Thymus (tissue), 11 donors: ENCODE measurements at regions not wholly inside any gene's neighbourhood (a gene's known extent, or its start where the extent isn't known, plus 50 kb on each side); places are given as distances from the start of the nearest gene placed in this dataset.

Source experiments
- DNase-seq, 9 donors: peaks; one replicate each; pipeline ENCODE4 v3.0.0-alpha.2; 2013; ENCODE audit warnings: low spot score in 9 of 9, low read depth in 6 of 9, missing footprints in 1 of 9
- H3K27ac ChIP-seq, 2 donors: one replicate each; pipeline ENCODE4 v1.5.1; 2013; ENCODE audit warnings: control low read depth in 1 of 2, low read depth in 1 of 2, low read length in 1 of 2, mild to moderate bottlenecking in 1 of 2, moderate library complexity in 1 of 2
- H3K27me3 ChIP-seq, 2 donors: one replicate each; pipeline ENCODE4 v1.5.1; 2013; ENCODE audit warnings: low read length in 1 of 2; ENCODE audit not compliant: control insufficient read depth in 2 of 2, insufficient read depth in 1 of 2
- H3K36me3 ChIP-seq, 2 donors: one replicate each; pipeline ENCODE4 v1.5.1; 2013; ENCODE audit warnings: low read length in 1 of 2, mild to moderate bottlenecking in 1 of 2, moderate library complexity in 1 of 2; ENCODE audit not compliant: control insufficient read depth in 2 of 2, insufficient read depth in 2 of 2
- H3K4me1 ChIP-seq, 2 donors: one replicate each; pipeline ENCODE4 v1.5.1; 2013; ENCODE audit warnings: low read length in 2 of 2; ENCODE audit not compliant: control insufficient read depth in 2 of 2, insufficient read depth in 2 of 2
- H3K4me3 ChIP-seq, 2 donors: one replicate each; pipeline ENCODE4 v1.5.1; 2013; ENCODE audit warnings: low read length in 2 of 2, control low read depth in 1 of 2, mild to moderate bottlenecking in 1 of 2
- H3K9me3 ChIP-seq, 2 donors: one replicate each; pipeline ENCODE4 v1.5.1; 2013; ENCODE audit warnings: low read length in 1 of 2, mild to moderate bottlenecking in 1 of 2; ENCODE audit not compliant: control insufficient read depth in 2 of 2, insufficient read depth in 1 of 2
- WGBS: extraction: QIAGEN DNeasy Blood & Tissue Kit; methylation state at CpG from one replicate; pipeline ENCODE4 v1.1.7; 2013; 5-methylcytosine and 5-hydroxymethylcytosine counted together
- donor health status: healthy.

DNA sequence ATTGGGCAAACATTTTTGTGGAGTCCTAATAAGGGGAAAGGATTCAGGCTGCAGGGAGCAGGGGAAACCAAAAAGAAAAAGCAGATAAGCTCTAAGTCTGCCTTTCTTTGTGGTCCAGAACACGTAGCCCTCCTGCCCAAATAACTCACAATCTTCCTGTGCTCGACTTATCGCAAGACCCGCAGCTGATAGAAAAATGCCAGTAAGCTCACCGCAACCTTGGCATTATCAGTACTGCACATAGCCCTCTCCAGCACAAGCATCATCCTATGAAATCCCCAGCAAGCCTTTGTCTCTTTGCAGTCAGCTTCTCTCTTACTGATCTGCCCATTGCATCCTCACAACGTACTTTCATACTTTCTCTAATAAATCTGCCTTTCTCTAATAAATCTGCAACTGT, 202.4 kb upstream of the HNRNPA3 start:
- Histone ChIP-seq H3K36me3 (no peaks in the 10 kb centered on the region), H3K27ac (no peak overlapping the region), H3K4me1 (no peaks in the 10 kb centered on the region), H3K4me3 (no peak overlapping the region), H3K27me3 (no peaks in the 10 kb centered on the region), H3K9me3 (peaks cover 0 to 3% of the 10 kb centered on the region in 2 donors)
- no peak for DNase-seq
- WGBS = 78% methylated on average over 6 of the region's 6 CpGs

DNA sequence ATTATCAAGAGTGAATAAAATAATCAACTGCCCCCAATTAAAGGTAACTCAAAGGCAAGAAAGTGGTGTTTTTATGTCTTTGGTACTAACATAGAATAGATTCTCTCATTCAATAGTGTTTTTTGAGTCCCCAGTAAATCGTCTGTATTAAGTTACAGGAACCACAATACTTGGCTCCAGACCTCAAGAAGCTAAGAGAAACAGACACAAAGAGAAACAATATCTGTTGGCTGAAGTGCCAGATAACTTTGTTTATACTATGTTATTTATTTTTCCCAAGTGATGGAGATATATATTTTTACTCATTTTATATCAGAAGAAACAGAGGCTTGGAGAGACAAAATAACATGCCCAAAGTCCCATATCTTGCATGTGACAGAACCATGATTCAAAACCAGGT, 201.7 kb upstream of the HNRNPA3 start:
- 55% methylated on average over 1 of the region's 1 CpG for WGBS

DNA sequence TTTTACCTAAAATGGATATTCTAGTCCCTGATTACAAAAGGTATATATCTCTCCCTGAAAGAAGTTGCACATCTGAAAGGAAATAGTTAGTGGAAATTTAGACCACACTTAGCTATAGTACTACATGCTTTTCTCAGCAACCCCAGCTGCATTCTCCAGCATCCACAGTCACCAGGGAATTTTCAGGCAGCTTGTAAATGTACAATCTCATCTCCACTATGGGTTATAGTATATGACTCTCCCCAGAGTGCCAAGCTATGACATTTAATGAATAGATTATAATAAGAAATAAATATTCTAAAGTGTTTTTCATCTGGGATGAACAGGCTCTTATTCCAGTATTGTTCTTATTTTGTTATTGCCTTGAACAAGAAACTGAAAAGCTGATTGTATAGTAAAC, 197.6 kb upstream of the HNRNPA3 start:
- no peak overlapping the region for H3K27ac ChIP-seq
- no peaks in the 10 kb centered on the region for H3K27me3 ChIP-seq
- DNase-seq = no peak
- no peak overlapping the region for H3K4me3 ChIP-seq
- no peaks in the 10 kb centered on the region for H3K4me1 ChIP-seq
- H3K36me3 ChIP-seq = no peaks in the 10 kb centered on the region
- no peaks in the 10 kb centered on the region for H3K9me3 ChIP-seq

More for the DNA sequence above, 201.7 kb upstream of the HNRNPA3 start:
- Histone ChIP-seq H3K27me3 (no peaks in the 10 kb centered on the region), H3K9me3 (peaks cover 0 to 3% of the 10 kb centered on the region in 2 donors), H3K4me3 (no peak overlapping the region), H3K27ac (no peak overlapping the region), H3K4me1 (no peaks in the 10 kb centered on the region), H3K36me3 (no peaks in the 10 kb centered on the region)
- DNase-seq = no peak

DNA sequence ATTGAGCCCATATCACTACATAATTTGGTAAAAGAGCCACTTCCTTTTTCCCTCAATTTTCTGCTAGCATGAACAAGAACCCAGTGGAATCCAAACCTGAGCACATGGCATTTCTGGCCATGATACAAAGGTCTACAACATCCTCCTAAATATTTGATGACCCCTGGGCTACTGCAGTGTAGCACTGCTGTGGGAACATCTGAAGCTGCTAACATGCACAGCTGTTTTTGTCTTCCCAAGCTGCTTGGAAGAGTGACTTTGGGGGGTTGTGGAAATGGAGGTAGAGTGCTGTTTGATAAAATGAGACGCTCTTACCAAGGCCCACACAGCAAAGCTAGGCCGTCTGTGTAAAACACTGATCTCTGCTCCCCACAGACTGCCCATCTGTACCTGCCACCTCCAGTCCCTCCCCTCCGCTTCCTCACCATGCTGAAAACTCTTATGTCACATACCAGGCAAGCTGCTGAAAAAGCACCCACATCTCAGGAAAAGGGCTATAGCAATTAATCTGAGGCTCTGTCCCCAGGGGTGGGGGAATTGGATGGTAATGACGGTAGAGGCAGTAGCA, 197.2 kb upstream of the HNRNPA3 start:
- Histone ChIP-seq H3K9me3 (no peaks in the 10 kb centered on the region), H3K27me3 (no peaks in the 10 kb centered on the region), H3K36me3 (no peaks in the 10 kb centered on the region), H3K4me3 (no peak overlapping the region), H3K4me1 (no peaks in the 10 kb centered on the region), H3K27ac (no peak overlapping the region)
- WGBS = 85% methylated on average over 4 of the region's 4 CpGs
- DNase-seq = no peak

DNA sequence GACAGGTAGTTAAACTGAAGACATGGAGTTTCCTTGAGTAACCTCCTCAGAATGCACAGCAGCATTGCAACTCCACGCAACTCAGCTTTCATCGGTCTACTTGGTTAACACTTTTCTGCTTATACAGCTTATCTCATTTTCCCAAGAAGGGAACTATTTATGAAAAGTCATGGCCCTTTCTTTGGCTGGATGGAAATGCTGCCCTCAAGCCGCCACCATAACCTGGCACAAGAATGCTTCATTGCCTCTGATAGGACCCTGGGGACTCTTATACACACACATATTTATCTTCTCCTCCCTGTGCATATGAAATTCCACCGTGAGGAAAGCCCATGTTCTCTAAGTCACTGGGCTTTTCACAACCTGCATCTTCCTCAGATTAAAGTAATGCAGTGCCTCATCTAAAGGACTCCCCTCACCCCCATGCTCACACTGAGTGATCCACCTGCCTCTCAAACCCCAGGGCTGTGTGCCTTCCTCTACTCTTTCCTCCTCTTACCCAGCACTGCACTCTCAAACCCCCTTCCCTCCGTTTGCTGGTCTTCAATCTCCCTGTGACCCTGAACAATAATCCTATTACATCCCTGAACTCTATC, 192.0 kb upstream of the HNRNPA3 start:
- no peaks in the 10 kb centered on the region for H3K36me3 ChIP-seq
- H3K9me3 ChIP-seq = no peaks in the 10 kb centered on the region
- no peak for DNase-seq
- 96% methylated on average over 5 of the region's 5 CpGs for WGBS
- H3K4me1 ChIP-seq = no peaks in the 10 kb centered on the region
- no peaks in the 10 kb centered on the region for H3K27me3 ChIP-seq
- H3K27ac ChIP-seq = no peak overlapping the region
- no peak overlapping the region for H3K4me3 ChIP-seq

DNA sequence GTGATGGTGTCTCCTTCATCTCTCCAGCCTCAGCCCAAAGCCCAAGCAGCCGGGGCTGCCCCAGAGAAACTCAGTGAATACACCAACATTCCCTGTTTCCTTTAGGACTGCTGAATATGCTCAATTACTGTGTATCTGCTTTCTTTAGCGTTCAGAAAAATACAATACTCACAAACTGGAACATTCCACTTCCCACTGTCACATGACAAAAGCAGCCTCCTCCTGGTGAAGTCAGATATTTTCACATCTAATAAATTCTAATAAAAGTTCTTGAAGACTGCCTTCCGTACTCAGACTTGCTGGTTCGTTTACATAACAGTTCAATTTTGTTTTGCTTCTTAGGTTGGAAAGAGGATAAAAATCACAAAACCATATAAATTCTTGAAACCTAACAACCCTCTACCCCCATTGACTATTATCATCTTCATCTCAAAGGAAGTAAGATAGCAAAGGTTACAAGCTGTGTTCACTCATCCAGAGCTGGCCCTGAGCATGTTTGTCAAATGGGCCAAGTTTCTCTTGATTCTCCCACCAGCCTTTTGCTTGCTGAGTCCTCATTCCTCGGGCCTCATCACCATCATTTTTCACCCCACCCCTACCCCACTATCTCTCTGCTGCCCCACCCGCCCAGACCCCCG, 190.8 kb upstream of the HNRNPA3 start:
- Histone ChIP-seq H3K4me3 (no peak overlapping the region), H3K4me1 (no peaks in the 10 kb centered on the region), H3K27ac (no peak overlapping the region), H3K36me3 (no peaks in the 10 kb centered on the region), H3K9me3 (no peaks in the 10 kb centered on the region), H3K27me3 (no peaks in the 10 kb centered on the region)
- no peak for DNase-seq
- WGBS = 92% methylated on average over 7 of the region's 7 CpGs

DNA sequence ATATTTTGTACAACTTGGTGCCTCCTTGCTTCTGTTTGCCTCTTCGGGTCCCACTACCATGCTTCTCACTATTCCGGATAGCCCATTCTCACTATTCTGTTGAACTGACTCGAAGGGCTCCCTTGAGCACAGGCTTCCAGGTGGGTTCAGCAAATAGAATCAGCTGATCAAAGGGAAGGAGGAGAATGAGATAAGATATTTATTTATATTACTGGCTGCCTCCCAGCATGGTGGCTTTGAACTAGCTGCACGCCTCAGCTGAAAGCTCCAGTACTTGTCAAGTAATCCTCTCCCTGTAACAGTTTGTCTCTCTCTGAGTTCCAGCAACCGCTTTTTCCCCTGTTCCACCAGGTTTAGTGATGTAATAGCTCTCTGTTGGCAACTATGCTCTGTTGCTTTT, 187.8 kb upstream of the HNRNPA3 start:
- no peak for DNase-seq
- no peaks in the 10 kb centered on the region for H3K4me1 ChIP-seq
- no peaks in the 10 kb centered on the region for H3K9me3 ChIP-seq
- no peak overlapping the region for H3K4me3 ChIP-seq
- H3K27ac ChIP-seq = no peak overlapping the region
- H3K27me3 ChIP-seq = no peaks in the 10 kb centered on the region
- no peaks in the 10 kb centered on the region for H3K36me3 ChIP-seq
- WGBS = 93% methylated on average over 5 of the region's 5 CpGs

DNA sequence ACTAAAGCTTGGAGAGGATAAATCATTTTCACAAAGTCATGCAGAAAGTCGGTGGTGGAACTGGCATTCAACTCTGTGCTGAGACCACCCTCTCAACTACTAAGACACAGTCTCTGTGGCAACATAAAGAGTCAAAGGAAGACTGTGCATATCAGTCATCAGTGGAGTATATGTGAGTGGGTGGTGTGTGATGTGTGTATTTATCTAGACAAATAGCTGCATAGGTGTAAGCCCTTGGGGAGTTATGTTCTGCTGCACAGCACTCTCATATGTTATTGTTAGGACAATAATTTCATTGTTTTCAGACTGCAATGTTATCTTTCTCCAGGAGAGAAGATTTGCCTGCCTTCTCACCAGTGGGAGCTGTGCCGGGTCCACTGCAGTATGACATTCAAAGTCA, 186.3 kb upstream of the HNRNPA3 start:
- Histone ChIP-seq H3K4me3 (no peak overlapping the region), H3K4me1 (no peaks in the 10 kb centered on the region), H3K27ac (no peak overlapping the region), H3K27me3 (no peaks in the 10 kb centered on the region), H3K9me3 (no peaks in the 10 kb centered on the region), H3K36me3 (no peaks in the 10 kb centered on the region)
- DNase-seq = no peak
- WGBS = 97% methylated on average over 2 of the region's 2 CpGs

DNA sequence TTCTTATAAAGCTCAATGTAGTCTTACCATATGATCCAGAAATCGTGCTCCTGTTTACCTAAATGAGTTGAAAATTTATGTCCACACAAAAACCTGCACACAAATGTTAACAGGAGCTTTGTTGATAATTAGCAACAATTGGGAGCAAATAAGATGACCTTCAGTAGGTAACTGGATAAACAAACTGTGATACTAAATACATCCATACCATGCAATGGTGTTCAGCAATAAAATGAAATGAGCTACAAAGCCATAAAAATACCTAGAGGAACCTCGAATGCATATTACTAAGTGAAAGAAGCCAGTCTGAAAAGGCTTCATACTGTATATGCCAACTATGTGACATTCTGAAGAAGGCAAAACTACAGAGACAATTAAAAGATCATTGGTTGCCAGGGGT, 185.6 kb upstream of the HNRNPA3 start:
- Histone ChIP-seq H3K27me3 (no peaks in the 10 kb centered on the region), H3K9me3 (no peaks in the 10 kb centered on the region), H3K4me3 (no peak overlapping the region), H3K4me1 (no peaks in the 10 kb centered on the region), H3K36me3 (no peaks in the 10 kb centered on the region), H3K27ac (no peak overlapping the region)
- no peak for DNase-seq
- WGBS = 94% methylated on average over 2 of the region's 2 CpGs
